ENCODE measurements at regions not wholly inside any gene's neighbourhood (a gene's known extent, or its start where the extent isn't known, plus 50 kb on each side); places are given as distances from the start of the nearest gene placed in this dataset.
A peak's percentile ranks its signal among the peaks of the same experiment; 100 is the strongest.
"Not testable (repeated sequence)": the region's sequence is repeated elsewhere in the genome, so short reads cannot be mapped to it uniquely, and the experiment has no call there.

GRCh38 chr15:26126819-26127387 lies 263.8 kb upstream of the ATP10A start:
- no peaks in the 10 kb centered on the region for H3K27me3 ChIP-seq
- DNase-seq (ENCODE audit: extremely low spot score in 2 of 2), result no peak
- no peak overlapping the region for H3K4me3 ChIP-seq
- TF ChIP-seq POLR2AphosphoS5 (IDR thresholded peaks at IDR 0.05; ENCODE audit: insufficient read depth in 1 of 2, low read depth in 1 of 2), result no peak
- no peak overlapping the region for H3K27ac ChIP-seq
- H3K9me3 ChIP-seq, result no peaks in the 10 kb centered on the region
- H3K36me3 ChIP-seq, result no peaks in the 10 kb centered on the region
- H3K4me1 ChIP-seq, result no peaks in the 10 kb centered on the region
- intact Hi-C loops (cut with DNase I), result loop anchor here (5.0 kb wide), 1 partner anchor 800 kb away; no protein-coding TSS in a partner anchor

GRCh38 chr15:26126070-26126469 lies 262.9 kb upstream of the ATP10A start:
- TF ChIP-seq CTCF (IDR thresholded peaks at IDR 0.05) (no peak), POLR2A (IDR thresholded peaks at IDR 0.05) (no peak), POLR2AphosphoS5 (IDR thresholded peaks at IDR 0.05; ENCODE audit: insufficient read depth in 1 of 2, low read depth in 1 of 2) (no peak)
- no peaks in the 10 kb centered on the region for H3K4me1 ChIP-seq

GRCh38 chr15:26125664-26126063 lies 262.5 kb upstream of the ATP10A start:
- no peak overlapping the region for H3K27ac ChIP-seq
- DNase-seq (ENCODE audit: extremely low spot score in 2 of 2), result no peak
- H3K4me3 ChIP-seq, result no peak overlapping the region
- no peaks in the 10 kb centered on the region for H3K36me3 ChIP-seq
- TF ChIP-seq POLR2AphosphoS5 (IDR thresholded peaks at IDR 0.05; ENCODE audit: insufficient read depth in 1 of 2, low read depth in 1 of 2) (no peak), POLR2A (IDR thresholded peaks at IDR 0.05) (no peak), CTCF (IDR thresholded peaks at IDR 0.05) (no peak)
- H3K27me3 ChIP-seq, result no peaks in the 10 kb centered on the region
- H3K9me3 ChIP-seq, result no peaks in the 10 kb centered on the region
- intact Hi-C loops (cut with DNase I), result loop anchor here (5.0 kb wide), 1 partner anchor 802 kb away; no protein-coding TSS in a partner anchor
- no peaks in the 10 kb centered on the region for H3K4me1 ChIP-seq

More at GRCh38 chr15:26126070-26126469, 262.9 kb upstream of the ATP10A start:
- intact Hi-C loops (cut with DNase I), result loop anchor here (5.0 kb wide), 1 partner anchor 801 kb away; no protein-coding TSS in a partner anchor
- Histone ChIP-seq H3K4me3 (no peak overlapping the region), H3K27me3 (no peaks in the 10 kb centered on the region), H3K36me3 (no peaks in the 10 kb centered on the region), H3K9me3 (no peaks in the 10 kb centered on the region), H3K27ac (no peak overlapping the region)
- DNase-seq (ENCODE audit: extremely low spot score in 2 of 2), result no peak

- no peaks in the 10 kb centered on the region for H3K4me1 ChIP-seq
- H3K4me3 ChIP-seq, result no peak overlapping the region
- H3K27ac ChIP-seq, result no peak overlapping the region
- intact Hi-C loops (cut with DNase I), result no loop called here
- H3K36me3 ChIP-seq, result no peaks in the 10 kb centered on the region
- no peaks in the 10 kb centered on the region for H3K27me3 ChIP-seq
- no peaks in the 10 kb centered on the region for H3K9me3 ChIP-seq
- DNase-seq (ENCODE audit: extremely low spot score in 2 of 2), result no peak
- no peak for TF ChIP-seq POLR2AphosphoS5 (IDR thresholded peaks at IDR 0.05; ENCODE audit: insufficient read depth in 1 of 2, low read depth in 1 of 2)
- no peak for TF ChIP-seq CTCF (IDR thresholded peaks at IDR 0.05)
- no peak for TF ChIP-seq POLR2A (IDR thresholded peaks at IDR 0.05)
These were observed 256.2 kb upstream of the ATP10A start for GRCh38 chr15:26119322-26119721.

- no peaks in the 10 kb centered on the region for H3K36me3 ChIP-seq
- no peaks in the 10 kb centered on the region for H3K9me3 ChIP-seq
- no peaks in the 10 kb centered on the region for H3K27me3 ChIP-seq
- H3K27ac ChIP-seq, result no peak overlapping the region
- H3K4me3 ChIP-seq, result no peak overlapping the region
- H3K4me1 ChIP-seq, result no peaks in the 10 kb centered on the region
- peak in 1 of 2 donors; percentile 65 for DNase-seq (ENCODE audit: extremely low spot score in 2 of 2)
- intact Hi-C loops (cut with DNase I), result no loop called here
- TF ChIP-seq CTCF (IDR thresholded peaks at IDR 0.05) (no peak), POLR2AphosphoS5 (IDR thresholded peaks at IDR 0.05; ENCODE audit: insufficient read depth in 1 of 2, low read depth in 1 of 2) (no peak), POLR2A (IDR thresholded peaks at IDR 0.05) (no peak)
These were observed 252.3 kb upstream of the ATP10A start for GRCh38 chr15:26115229-26115943.

- intact Hi-C loops (cut with DNase I); DNase-seq (ENCODE audit: extremely low spot score in 2 of 2); H3K27ac ChIP-seq; H3K4me3 ChIP-seq; H3K4me1 ChIP-seq; H3K27me3 ChIP-seq; H3K9me3 ChIP-seq; H3K36me3 ChIP-seq: not testable (repeated sequence)
These were observed 251.0 kb upstream of the ATP10A start for GRCh38 chr15:26114128-26114527.

All from vagina (tissue), 2 donors.